Cardiac muscle cell (in vitro differentiated cells and primary cell): ENCODE measurements at regions not wholly inside any gene's neighbourhood (a gene's known extent, or its start where the extent isn't known, plus 50 kb on each side); places are given as distances from the start of the nearest gene placed in this dataset.

ENCODE experiments used
- DNase-seq, 2 donors: peaks; one replicate each; pipeline versions ENCODE4 v3.0.0 to v3.0.0-alpha.2; 2010 to 2017; ENCODE audit warnings: low read depth in 1 of 2, low spot score in 1 of 2
- H3K27ac ChIP-seq: fragments of 200-600 bp; sonication (generic); 2 replicates; pipeline ENCODE4 v1.5.1; 2016
- H3K27me3 ChIP-seq: fragments of 200-600 bp; sonication (generic); 2 replicates; pipeline ENCODE4 v1.6.0; 2016; ENCODE audit warnings: control low read depth
- H3K36me3 ChIP-seq: fragments of 200-600 bp; sonication (generic); 2 replicates; pipeline ENCODE4 v1.5.1; 2016; ENCODE audit warnings: control low read depth
- H3K4me1 ChIP-seq: fragments of 200-600 bp; sonication (generic); 2 replicates; pipeline ENCODE4 v1.8.1; 2017; ENCODE audit warnings: low read depth, mild to moderate bottlenecking, mixed run types
- H3K4me3 ChIP-seq: fragments of 200-600 bp; sonication (generic); 2 replicates; pipeline ENCODE4 v1.5.1; 2016; ENCODE audit warnings: mild to moderate bottlenecking
- H3K9me3 ChIP-seq: fragments of 200-600 bp; sonication (generic); 2 replicates; pipeline ENCODE4 v1.5.1; 2017; ENCODE audit warnings: low read depth, mild to moderate bottlenecking, control low read depth
- TF ChIP-seq, protein P1 (sequence below): IDR thresholded peaks from 2 replicates; pipeline ENCODE4 v1.5.1; 2012; ENCODE audit warnings: low read depth, mild to moderate bottlenecking, low read length

DNA sequence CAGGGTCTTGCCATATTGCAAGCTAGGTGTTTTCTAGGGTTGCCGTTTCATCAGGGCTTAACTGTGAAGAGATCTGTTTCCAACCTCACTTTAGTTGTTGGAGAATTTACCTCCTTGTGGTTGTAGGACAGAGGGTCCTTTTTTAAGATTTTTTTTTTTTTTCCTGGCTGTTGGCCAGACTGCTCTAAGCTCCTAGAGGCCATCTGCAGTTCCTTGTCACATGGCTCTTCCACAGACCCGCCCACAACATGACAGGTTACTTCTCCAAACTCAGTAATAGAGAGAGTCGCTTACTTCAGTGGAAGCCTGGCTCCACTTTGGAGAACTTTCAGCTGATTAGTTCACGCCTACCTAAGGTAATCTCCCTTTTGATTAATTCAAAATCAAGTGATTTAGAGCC, 543.7 kb downstream of the DMRTA1 start:
- Histone ChIP-seq H3K9me3 (no peaks in the 10 kb centered on the region), H3K4me1 (no peaks in the 10 kb centered on the region), H3K36me3 (no peaks in the 10 kb centered on the region), H3K27me3 (no peaks in the 10 kb centered on the region), H3K27ac (no peak overlapping the region), H3K4me3 (no peak overlapping the region)
- no peak for DNase-seq
- TF ChIP-seq, protein P1, sequence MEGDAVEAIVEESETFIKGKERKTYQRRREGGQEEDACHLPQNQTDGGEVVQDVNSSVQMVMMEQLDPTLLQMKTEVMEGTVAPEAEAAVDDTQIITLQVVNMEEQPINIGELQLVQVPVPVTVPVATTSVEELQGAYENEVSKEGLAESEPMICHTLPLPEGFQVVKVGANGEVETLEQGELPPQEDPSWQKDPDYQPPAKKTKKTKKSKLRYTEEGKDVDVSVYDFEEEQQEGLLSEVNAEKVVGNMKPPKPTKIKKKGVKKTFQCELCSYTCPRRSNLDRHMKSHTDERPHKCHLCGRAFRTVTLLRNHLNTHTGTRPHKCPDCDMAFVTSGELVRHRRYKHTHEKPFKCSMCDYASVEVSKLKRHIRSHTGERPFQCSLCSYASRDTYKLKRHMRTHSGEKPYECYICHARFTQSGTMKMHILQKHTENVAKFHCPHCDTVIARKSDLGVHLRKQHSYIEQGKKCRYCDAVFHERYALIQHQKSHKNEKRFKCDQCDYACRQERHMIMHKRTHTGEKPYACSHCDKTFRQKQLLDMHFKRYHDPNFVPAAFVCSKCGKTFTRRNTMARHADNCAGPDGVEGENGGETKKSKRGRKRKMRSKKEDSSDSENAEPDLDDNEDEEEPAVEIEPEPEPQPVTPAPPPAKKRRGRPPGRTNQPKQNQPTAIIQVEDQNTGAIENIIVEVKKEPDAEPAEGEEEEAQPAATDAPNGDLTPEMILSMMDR: no peak

GRCh38 chr9:22992780-22993179, 546.2 kb downstream of the DMRTA1 start:
- TF ChIP-seq, protein P1: no peak
- H3K4me3 ChIP-seq: no peak overlapping the region
- no peak for DNase-seq
- no peak overlapping the region for H3K27ac ChIP-seq
- H3K27me3 ChIP-seq: no peaks in the 10 kb centered on the region
- H3K9me3 ChIP-seq: no peaks in the 10 kb centered on the region
- H3K4me1 ChIP-seq: no peaks in the 10 kb centered on the region
- H3K36me3 ChIP-seq: no peaks in the 10 kb centered on the region

DNA sequence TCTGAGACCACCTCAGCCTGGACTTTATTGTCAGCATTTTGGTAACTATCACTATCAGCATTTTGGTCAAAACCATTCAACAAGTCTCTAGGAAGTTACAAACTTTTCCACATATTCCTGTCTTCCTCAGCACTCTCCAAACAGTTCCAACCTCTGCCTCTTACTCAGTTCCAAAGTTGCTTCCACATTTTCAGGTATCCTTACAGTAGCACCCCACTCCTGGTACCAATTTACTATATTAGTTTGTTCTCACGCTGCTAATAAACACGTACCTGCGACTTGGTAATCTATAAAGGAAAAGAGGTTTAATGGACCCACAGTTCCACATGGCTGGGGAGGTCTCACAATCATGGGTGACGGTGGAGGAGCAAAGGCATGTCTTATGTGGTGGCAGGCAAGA, 551.3 kb downstream of the DMRTA1 start:
- no peak overlapping the region for H3K4me3 ChIP-seq
- no peak overlapping the region for H3K27ac ChIP-seq
- peaks cover 5% of the 10 kb centered on the region for H3K9me3 ChIP-seq
- DNase-seq: no peak
- H3K4me1 ChIP-seq: no peaks in the 10 kb centered on the region
- no peaks in the 10 kb centered on the region for H3K36me3 ChIP-seq
- peaks cover 14% of the 10 kb centered on the region for H3K27me3 ChIP-seq
- TF ChIP-seq, protein P1: no peak

DNA sequence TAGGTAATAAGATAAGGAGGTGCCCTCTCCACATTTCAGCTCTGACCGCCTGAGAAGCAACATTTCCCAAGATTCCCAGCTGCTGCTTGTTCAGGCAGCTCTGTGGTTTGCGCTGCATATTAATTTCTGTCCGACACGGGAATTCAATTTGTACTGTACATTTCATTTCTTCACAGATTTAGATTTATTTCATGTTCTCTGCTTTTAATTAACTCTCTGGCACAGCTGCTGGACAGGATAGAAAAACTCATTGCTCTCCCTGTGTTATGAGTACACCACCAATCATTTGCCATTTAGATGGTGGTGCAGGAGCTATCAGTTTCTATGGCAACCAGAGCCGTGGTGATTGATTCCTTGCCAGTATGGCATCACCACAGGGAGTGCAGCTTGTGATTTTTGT, 558.5 kb downstream of the DMRTA1 start:
- H3K27ac ChIP-seq: no peak overlapping the region
- TF ChIP-seq, protein P1: no peak
- H3K27me3 ChIP-seq: peaks cover 33% of the 10 kb centered on the region
- H3K36me3 ChIP-seq: no peaks in the 10 kb centered on the region
- peak in 1 of 2 donors; percentile 3 for DNase-seq
- H3K4me1 ChIP-seq: no peaks in the 10 kb centered on the region
- no peaks in the 10 kb centered on the region for H3K9me3 ChIP-seq
- H3K4me3 ChIP-seq: no peak overlapping the region

DNA sequence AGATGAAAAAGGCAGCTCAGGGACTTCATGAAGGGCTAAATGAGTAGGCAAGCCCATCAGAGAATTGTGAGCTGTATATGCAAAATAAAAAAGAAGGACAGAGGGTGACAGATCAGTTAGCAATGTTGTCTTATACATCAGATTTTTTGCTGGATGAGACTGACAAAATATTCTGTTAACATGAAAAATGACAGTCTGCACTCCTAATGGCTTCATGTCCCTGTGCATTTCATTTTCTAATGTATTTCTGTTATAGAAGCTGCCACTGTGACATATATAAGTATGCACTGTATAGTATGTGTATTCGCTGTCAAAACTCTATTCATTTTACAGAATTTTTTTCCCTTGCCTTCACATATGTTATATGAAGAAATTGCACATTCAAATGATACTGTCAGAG, 559.5 kb downstream of the DMRTA1 start:
- DNase-seq: no peak
- Histone ChIP-seq H3K27ac (no peak overlapping the region), H3K4me3 (no peak overlapping the region), H3K4me1 (no peaks in the 10 kb centered on the region), H3K36me3 (no peaks in the 10 kb centered on the region), H3K9me3 (no peaks in the 10 kb centered on the region), H3K27me3 (peaks cover 33% of the 10 kb centered on the region)
- TF ChIP-seq, protein P1: no peak

DNA sequence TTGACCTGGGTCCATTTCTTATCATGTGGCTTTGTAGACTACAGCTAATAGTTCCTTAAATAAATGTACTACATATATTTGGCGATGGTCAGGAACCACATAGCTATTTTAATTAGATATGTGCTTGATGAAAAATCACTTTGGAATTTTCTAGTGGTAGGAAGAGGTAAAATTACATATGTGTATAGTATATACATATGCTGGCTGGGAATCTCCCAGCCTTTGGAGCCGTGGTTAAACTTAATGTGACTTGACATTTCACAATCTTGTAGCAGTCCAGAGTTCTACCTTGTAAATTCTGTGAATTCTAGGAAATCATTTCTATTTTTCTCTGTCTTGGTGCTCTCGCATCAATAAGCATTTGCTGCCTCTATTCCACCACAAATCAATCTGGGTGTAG, 565.0 kb downstream of the DMRTA1 start:
- no peaks in the 10 kb centered on the region for H3K36me3 ChIP-seq

More for the DNA sequence above, 565.0 kb downstream of the DMRTA1 start:
- TF ChIP-seq, protein P1: no peak
- Histone ChIP-seq H3K27me3 (peaks cover 6% of the 10 kb centered on the region), H3K9me3 (no peaks in the 10 kb centered on the region), H3K27ac (no peak overlapping the region), H3K4me1 (no peaks in the 10 kb centered on the region), H3K4me3 (no peak overlapping the region)
- no peak for DNase-seq
